T47D (cell line): ENCODE measurements at regions not wholly inside any gene's neighbourhood (a gene's known extent, or its start where the extent isn't known, plus 50 kb on each side); places are given as distances from the start of the nearest gene placed in this dataset.
"Not testable (repeated sequence)": the region's sequence is repeated elsewhere in the genome, so short reads cannot be mapped to it uniquely, and the experiment has no call there.

Experiments
- DNase-seq, 2 experiments: peaks; one replicate each; pipeline versions ENCODE4 v3.0.0 to v3.0.0-alpha.2; 2011 to 2012; ENCODE audit warnings: low read depth in 1 of 2, low spot score in 1 of 2
- JUND ChIP-seq: IDR thresholded peaks from 2 replicates; pipeline ENCODE4 v1.6.1; 2012; ENCODE audit warnings: low read depth
- in situ Hi-C: cut with HindIII; loops from 2 replicates; pipeline ENCODE4 v1.10.0; 2016; ENCODE audit warnings: low sequenced_read_pairs, low pct_unique_long_range_greater_than_20kb

GRCh38 chr4:143819029-143819428, 86.3 kb downstream of the GYPE start:
- no peak for DNase-seq
- in situ Hi-C loops: no loop called here
- TF ChIP-seq JUND: no peak

GRCh38 chr4:143817866-143818265, 87.5 kb downstream of the GYPE start:
- in situ Hi-C loops, DNase-seq: not testable (repeated sequence)

- in situ Hi-C loops, DNase-seq: not testable (repeated sequence)
These were observed 90.0 kb downstream of the GYPE start for GRCh38 chr4:143815375-143815774.

GRCh38 chr4:143813431-143814154, 91.8 kb downstream of the GYPE start:
- not testable (repeated sequence) for DNase-seq

DNA sequence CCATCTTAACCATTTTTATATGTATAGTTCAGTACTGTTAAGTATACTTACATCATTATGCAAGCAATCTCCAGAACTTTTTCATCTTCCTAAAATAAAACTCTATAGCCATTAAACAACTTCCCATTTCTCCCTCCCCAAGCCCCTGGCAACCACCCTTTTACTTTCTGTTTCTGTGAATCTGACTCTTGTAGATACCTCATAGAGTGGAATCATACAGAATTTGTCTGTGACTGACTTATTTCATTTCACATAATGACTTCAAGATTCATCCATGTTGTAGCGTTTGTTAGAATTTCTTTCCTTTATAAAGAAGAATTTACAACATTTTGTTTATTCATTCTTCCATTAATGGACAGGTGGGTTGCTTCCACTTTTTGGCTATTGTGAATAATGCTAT, 91.2 kb upstream of the FREM3 start:
- in situ Hi-C loops, DNase-seq: not testable (repeated sequence)

More at GRCh38 chr4:143813431-143814154, 91.8 kb downstream of the GYPE start:
- in situ Hi-C loops: not testable (repeated sequence)

- DNase-seq, in situ Hi-C loops: not testable (repeated sequence)
These were observed 90.0 kb upstream of the FREM3 start for GRCh38 chr4:143790425-143790824.

DNA sequence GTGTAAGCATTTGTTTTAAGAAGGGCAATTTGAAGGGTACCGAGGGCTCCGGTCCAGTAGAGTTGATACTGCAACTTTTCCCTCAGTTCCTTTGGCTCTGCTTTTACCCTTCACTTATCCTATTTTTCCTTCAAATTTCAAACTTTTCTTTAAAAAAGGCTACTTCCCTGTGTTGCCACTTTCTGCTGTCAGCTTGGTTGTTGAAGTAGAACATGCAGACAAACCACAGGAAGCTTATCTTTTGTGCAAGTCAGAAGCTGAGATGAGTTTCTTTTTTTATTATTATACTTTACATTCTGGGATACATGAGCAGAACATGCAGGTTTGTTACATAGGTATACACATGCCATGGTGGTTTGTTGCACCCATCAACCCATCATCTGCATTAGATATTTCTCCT, 89.1 kb upstream of the FREM3 start:
- in situ Hi-C loops, DNase-seq: not testable (repeated sequence)

DNA sequence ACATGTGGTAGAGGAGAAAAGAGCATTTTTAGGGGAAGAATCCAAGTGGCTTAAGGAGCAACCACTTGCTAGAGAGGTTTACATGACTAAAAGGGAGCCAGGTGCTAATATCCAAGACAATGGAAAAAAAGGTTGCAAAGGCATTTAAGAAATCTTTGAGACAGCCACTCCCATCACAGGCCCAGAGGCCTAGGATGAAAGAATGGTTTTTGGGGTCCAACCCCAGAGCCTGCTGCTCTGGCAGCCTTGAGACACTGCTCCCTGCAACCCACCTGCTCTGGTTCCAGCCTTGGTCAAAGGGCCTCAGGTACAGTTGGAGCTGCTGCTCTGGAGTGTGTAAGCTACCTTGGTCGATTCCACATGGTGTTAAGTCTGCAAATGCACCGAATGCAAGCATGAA, 84.1 kb upstream of the FREM3 start:
- TF ChIP-seq JUND: no peak
- in situ Hi-C loops: no loop called here
- DNase-seq: no peak

DNA sequence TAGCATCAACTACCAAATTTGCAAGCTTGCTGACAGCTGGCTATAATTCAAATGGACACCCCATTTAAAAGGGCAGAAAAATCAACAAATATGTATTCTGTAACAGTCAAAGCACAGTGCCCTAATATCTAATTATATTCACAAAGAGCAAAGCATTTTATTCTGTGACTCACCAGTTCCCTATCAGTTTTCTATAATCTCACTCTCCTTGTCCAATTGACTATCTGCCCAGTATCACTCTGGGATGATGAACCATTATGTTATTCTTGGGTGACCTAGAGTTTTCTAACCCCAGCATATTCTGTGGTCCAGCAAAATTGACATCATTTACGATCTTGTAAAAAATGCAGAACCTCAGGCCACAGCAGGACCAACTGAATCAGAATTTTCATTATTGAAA, 82.0 kb upstream of the FREM3 start:
- no peak for TF ChIP-seq JUND
- in situ Hi-C loops: no loop called here
- DNase-seq: no peak

DNA sequence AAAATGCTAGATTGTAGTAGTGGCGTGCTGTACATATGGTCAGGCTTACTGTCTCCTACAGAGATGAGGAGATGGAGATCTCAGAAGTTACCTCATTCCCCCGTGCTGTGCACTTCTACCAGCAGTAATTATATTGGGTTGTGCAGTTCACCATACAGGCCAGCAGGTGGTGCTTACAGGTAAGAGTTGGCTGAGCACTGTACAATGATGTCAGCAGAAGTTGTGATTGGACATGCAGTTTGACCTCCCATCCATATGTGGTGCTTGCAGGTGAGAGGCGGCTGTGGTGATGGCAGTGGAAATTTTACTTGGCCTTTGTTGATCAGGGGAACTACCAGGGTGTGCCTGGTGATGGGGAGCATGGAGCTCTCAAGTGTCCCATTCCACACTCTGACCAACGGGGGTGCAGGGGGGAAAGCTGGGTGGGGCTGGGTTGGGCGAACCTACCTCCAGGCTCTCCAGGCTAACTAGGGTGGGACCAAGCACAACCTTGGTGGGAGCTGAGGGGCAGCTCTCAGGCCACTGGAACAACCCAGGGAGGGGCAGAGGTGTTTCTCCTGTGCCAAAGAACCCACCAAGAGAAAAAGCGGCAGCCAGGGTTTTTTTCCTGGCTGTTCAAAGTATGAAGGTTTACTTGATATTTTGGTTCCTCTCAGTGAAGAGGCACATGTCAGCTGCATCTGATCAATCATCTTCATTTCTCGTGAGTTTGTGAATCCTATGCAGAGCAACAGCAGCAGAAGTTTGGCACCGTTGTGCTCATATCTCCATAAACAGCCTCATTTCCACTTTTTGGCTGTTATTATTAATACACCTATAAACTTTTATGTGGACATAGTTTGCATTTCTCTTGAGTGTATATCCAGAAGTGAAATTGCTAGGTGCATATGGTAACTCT, 73.8 kb upstream of the FREM3 start:
- no peak for TF ChIP-seq JUND
- in situ Hi-C loops: no loop called here
- DNase-seq: peak; percentile 5 to 81

DNA sequence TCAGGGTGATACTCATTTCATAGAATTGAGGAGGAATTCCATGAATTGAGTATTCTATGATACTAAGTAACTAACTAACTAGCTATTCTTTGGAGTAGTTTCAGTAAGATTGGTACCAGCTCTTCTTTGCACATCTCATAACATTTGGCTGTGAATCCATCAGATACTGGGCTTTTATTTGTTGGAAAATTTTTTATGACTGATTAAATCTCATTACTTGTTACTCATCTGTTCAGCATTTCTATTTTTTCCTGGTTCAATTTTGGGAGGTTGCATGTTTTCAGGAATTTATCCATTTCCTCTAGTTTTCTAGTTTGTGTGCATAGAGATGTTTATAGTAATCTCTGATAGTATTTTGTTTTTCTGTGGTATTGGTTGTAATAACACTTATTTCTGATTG, 70.8 kb upstream of the FREM3 start:
- no peak for DNase-seq
- in situ Hi-C loops: no loop called here
- no peak for TF ChIP-seq JUND

- peak in 1 of 2 experiments; percentile 6 for DNase-seq
- TF ChIP-seq JUND: no peak
- in situ Hi-C loops: no loop called here
These were observed 67.6 kb upstream of the FREM3 start for GRCh38 chr4:143768007-143768591.

DNA sequence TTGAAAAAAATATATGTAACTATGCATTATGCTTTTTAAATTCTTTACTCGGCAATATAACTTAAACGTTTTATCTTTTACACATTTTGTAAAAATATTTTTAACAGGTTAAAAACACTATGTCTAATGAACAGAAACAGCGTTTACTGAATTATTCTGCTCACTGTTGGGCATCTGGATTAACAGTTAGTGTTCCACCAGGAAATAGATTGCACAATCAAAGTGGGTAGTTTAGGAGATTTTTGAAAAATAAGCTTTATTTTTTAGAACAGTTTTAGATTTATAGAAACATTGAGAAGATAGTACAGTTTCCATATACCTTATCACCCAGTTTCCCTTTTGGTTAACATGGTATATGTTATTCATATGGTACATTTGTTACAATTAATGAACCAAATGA, 63.1 kb upstream of the FREM3 start:
- in situ Hi-C loops: no loop called here
- TF ChIP-seq JUND: no peak
- no peak for DNase-seq
